ENCODE measurements at regions not wholly inside any gene's neighbourhood (a gene's known extent, or its start where the extent isn't known, plus 50 kb on each side); places are given as distances from the start of the nearest gene placed in this dataset.

- Histone ChIP-seq H3K36me3 (ENCODE audit: insufficient read depth) (no peaks in the 10 kb centered on the region), H3K4me1 (ENCODE audit: low read depth, poor library complexity, severe bottlenecking) (no peaks in the 10 kb centered on the region), H4K20me1 (ENCODE audit: insufficient read depth) (no peaks in the 10 kb centered on the region), H3K79me2 (ENCODE audit: insufficient read depth, low read depth) (no peaks in the 10 kb centered on the region), H3K4me2 (no peak overlapping the region), H3K27me3 (ENCODE audit: insufficient read depth, low read depth) (peaks cover 10% of the 10 kb centered on the region), H3K4me3 (IDR thresholded peaks at IDR 0.05; ENCODE audit: insufficient read depth, low read depth, low read length) (no peak overlapping the region), H2AFZ (ENCODE audit: low read depth) (no peak overlapping the region), H3K27ac (no peak overlapping the region), H3K9ac (no peak overlapping the region)
- no peak for TF ChIP-seq CTCF (conservative IDR thresholded peaks at IDR 0.05; ENCODE audit: low read depth, low read length)
Measured at GRCh38 chr1:37233606-37234005, 199.3 kb upstream of the GRIK3 start.

- Histone ChIP-seq H3K4me2 (no peak overlapping the region), H3K27ac (no peak overlapping the region)
- no peak for TF ChIP-seq CTCF (conservative IDR thresholded peaks at IDR 0.05; ENCODE audit: low read depth, low read length)
Measured at GRCh38 chr1:37234941-37235418, 200.7 kb upstream of the GRIK3 start.

GRCh38 chr1:37237948-37238347 lies 203.6 kb upstream of the GRIK3 start:
- Histone ChIP-seq H2AFZ (ENCODE audit: low read depth) (no peak overlapping the region), H3K79me2 (ENCODE audit: insufficient read depth, low read depth) (no peaks in the 10 kb centered on the region), H3K4me2 (no peak overlapping the region), H3K9ac (no peak overlapping the region), H3K36me3 (ENCODE audit: insufficient read depth) (no peaks in the 10 kb centered on the region), H3K27me3 (ENCODE audit: insufficient read depth, low read depth) (peaks cover 28% of the 10 kb centered on the region), H3K4me1 (ENCODE audit: low read depth, poor library complexity, severe bottlenecking) (no peaks in the 10 kb centered on the region), H3K27ac (no peak overlapping the region), H4K20me1 (ENCODE audit: insufficient read depth) (no peaks in the 10 kb centered on the region), H3K4me3 (IDR thresholded peaks at IDR 0.05; ENCODE audit: insufficient read depth, low read depth, low read length) (no peak overlapping the region)
- no peak for TF ChIP-seq CTCF (conservative IDR thresholded peaks at IDR 0.05; ENCODE audit: low read depth, low read length)

More at GRCh38 chr1:37234941-37235418, 200.7 kb upstream of the GRIK3 start:
- H3K36me3 ChIP-seq (ENCODE audit: insufficient read depth) = no peaks in the 10 kb centered on the region
- no peaks in the 10 kb centered on the region for H4K20me1 ChIP-seq (ENCODE audit: insufficient read depth)
- no peak overlapping the region for H3K4me3 ChIP-seq (IDR thresholded peaks at IDR 0.05; ENCODE audit: insufficient read depth, low read depth, low read length)
- no peaks in the 10 kb centered on the region for H3K79me2 ChIP-seq (ENCODE audit: insufficient read depth, low read depth)
- H3K4me1 ChIP-seq (ENCODE audit: low read depth, poor library complexity, severe bottlenecking) = no peaks in the 10 kb centered on the region
- H2AFZ ChIP-seq (ENCODE audit: low read depth) = no peak overlapping the region
- H3K27me3 ChIP-seq (ENCODE audit: insufficient read depth, low read depth) = peaks cover 10% of the 10 kb centered on the region
- H3K9ac ChIP-seq = no peak overlapping the region

- Histone ChIP-seq H3K9ac (no peak overlapping the region), H3K4me2 (no peak overlapping the region), H2AFZ (ENCODE audit: low read depth) (no peak overlapping the region), H3K36me3 (ENCODE audit: insufficient read depth) (no peaks in the 10 kb centered on the region), H3K4me1 (ENCODE audit: low read depth, poor library complexity, severe bottlenecking) (no peaks in the 10 kb centered on the region), H3K4me3 (IDR thresholded peaks at IDR 0.05; ENCODE audit: insufficient read depth, low read depth, low read length) (no peak overlapping the region), H3K27me3 (ENCODE audit: insufficient read depth, low read depth) (peaks cover 33% of the 10 kb centered on the region), H3K79me2 (ENCODE audit: insufficient read depth, low read depth) (no peaks in the 10 kb centered on the region), H3K27ac (no peak overlapping the region), H4K20me1 (ENCODE audit: insufficient read depth) (no peaks in the 10 kb centered on the region)
- TF ChIP-seq CTCF (conservative IDR thresholded peaks at IDR 0.05; ENCODE audit: low read depth, low read length) = no peak
Measured at GRCh38 chr1:37238364-37239224, 204.3 kb upstream of the GRIK3 start.
